ENCODE measurements at regions not wholly inside any gene's neighbourhood (a gene's known extent, or its start where the extent isn't known, plus 50 kb on each side); places are given as distances from the start of the nearest gene placed in this dataset.

GRCh38 chr17:15096511-15096910 lies 168.6 kb downstream of the PMP22 start:
- H3K4me3 ChIP-seq (ENCODE audit: low read depth, low read length), result no peak overlapping the region
- TF ChIP-seq, protein P1, sequence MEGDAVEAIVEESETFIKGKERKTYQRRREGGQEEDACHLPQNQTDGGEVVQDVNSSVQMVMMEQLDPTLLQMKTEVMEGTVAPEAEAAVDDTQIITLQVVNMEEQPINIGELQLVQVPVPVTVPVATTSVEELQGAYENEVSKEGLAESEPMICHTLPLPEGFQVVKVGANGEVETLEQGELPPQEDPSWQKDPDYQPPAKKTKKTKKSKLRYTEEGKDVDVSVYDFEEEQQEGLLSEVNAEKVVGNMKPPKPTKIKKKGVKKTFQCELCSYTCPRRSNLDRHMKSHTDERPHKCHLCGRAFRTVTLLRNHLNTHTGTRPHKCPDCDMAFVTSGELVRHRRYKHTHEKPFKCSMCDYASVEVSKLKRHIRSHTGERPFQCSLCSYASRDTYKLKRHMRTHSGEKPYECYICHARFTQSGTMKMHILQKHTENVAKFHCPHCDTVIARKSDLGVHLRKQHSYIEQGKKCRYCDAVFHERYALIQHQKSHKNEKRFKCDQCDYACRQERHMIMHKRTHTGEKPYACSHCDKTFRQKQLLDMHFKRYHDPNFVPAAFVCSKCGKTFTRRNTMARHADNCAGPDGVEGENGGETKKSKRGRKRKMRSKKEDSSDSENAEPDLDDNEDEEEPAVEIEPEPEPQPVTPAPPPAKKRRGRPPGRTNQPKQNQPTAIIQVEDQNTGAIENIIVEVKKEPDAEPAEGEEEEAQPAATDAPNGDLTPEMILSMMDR (IDR thresholded peaks at IDR 0.05; ENCODE audit: low read depth, low read length), result no peak

DNA sequence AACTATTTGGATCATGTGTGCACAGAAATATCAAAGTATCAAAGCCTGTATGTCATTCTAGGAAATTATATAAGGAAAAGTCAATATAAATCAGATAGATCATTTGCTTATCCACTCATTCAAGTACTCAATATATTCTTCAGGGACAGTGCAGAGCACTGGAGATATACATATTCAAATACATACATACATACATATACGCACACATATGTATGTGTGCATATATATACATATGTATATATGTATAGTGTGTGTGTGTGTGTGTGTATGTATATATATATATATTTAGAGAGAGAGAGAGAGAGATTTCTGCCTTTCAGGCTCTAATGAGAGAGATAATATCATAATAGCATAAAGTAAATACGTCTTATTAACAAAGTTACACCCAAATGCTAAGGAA lies 169.2 kb downstream of the PMP22 start:
- TF ChIP-seq, protein P1 (IDR thresholded peaks at IDR 0.05; ENCODE audit: low read depth, low read length), result no peak
- H3K4me3 ChIP-seq (ENCODE audit: low read depth, low read length), result no peak overlapping the region

DNA sequence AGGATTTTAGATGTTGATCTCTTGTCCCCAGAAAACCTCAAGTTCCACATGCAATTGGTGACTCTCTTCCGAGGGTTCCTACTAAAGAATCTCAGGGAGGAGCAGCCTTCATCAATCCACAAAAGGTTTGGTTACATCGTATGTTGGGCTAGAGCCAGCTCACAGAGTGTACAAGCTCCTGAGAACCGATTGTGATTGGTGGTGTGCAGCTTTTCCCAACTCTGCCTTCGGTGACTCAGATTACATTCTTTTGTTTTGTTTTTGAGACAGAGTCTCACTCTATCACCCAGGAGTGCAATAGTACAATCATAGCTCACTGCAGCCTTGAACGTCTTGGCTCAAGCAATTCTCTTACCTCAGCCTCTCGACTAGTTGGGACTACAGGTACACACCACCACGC lies 172.4 kb downstream of the PMP22 start:
- TF ChIP-seq, protein P1 (IDR thresholded peaks at IDR 0.05; ENCODE audit: low read depth, low read length), result no peak

GRCh38 chr17:15092261-15092660 lies 172.9 kb downstream of the PMP22 start:
- TF ChIP-seq, protein P1 (IDR thresholded peaks at IDR 0.05; ENCODE audit: low read depth, low read length), result no peak
- H3K4me3 ChIP-seq (ENCODE audit: low read depth, low read length), result no peak overlapping the region

More for the DNA sequence above, 172.4 kb downstream of the PMP22 start:
- no peak overlapping the region for H3K4me3 ChIP-seq (ENCODE audit: low read depth, low read length)

- no peak overlapping the region for H3K4me3 ChIP-seq (ENCODE audit: low read depth, low read length)
- TF ChIP-seq, protein P1 (IDR thresholded peaks at IDR 0.05; ENCODE audit: low read depth, low read length), result no peak
Measured at GRCh38 chr17:15091825-15092224, 173.3 kb downstream of the PMP22 start.

- TF ChIP-seq, protein P1 (IDR thresholded peaks at IDR 0.05; ENCODE audit: low read depth, low read length), result no peak
- no peak overlapping the region for H3K4me3 ChIP-seq (ENCODE audit: low read depth, low read length)
Measured at GRCh38 chr17:15090533-15090932, 174.6 kb downstream of the PMP22 start.

- TF ChIP-seq, protein P1 (IDR thresholded peaks at IDR 0.05; ENCODE audit: low read depth, low read length), result no peak
- H3K4me3 ChIP-seq (ENCODE audit: low read depth, low read length), result no peak overlapping the region
Measured at GRCh38 chr17:15087946-15088345, 177.2 kb downstream of the PMP22 start.
